Caco-2 (cell line): ENCODE measurements at regions not wholly inside any gene's neighbourhood (a gene's known extent, or its start where the extent isn't known, plus 50 kb on each side); places are given as distances from the start of the nearest gene placed in this dataset.
A peak's percentile ranks its signal among the peaks of the same experiment; 100 is the strongest.

Source experiments
- BruUV-seq: library from RNA; stranded (reverse); fragments of 400-500 nt; replicated peaks from 2 replicates; lab custom pipeline; 2021; lab: Mats Ljungman, UMichigan
- CTCF ChIA-PET: fragments of 300-600 bp; sonication (Branson Sonifier 250); formaldehyde crosslinking; loops from one replicate; lab custom pipeline; 2022; ENCODE audit warnings: antibody characterized with exemption; lab: Charles Lee
- POLR2A ChIA-PET: fragments of 300-600 bp; sonication (Branson Sonifier 250); formaldehyde crosslinking; loops from one replicate; lab custom pipeline; 2022; ENCODE audit warnings: antibody characterized with exemption; lab: Charles Lee
- DNase-seq, 2 experiments: peaks; one replicate each; pipeline versions ENCODE4 v3.0.0 to v3.0.0-alpha.2; 2020 to 2022
- H3K27me3 ChIP-seq: replicated peaks from 2 replicates; pipeline ENCODE4 v1.6.0; 2011; ENCODE audit warnings: low read length; ENCODE audit not compliant: control insufficient read depth, insufficient read depth
- H3K36me3 ChIP-seq: 2 replicates; pipeline ENCODE4 v1.5.1; 2011; ENCODE audit warnings: low read length; ENCODE audit not compliant: control insufficient read depth, insufficient read depth
- H3K4me1 ChIP-seq: fragments of 250-450 bp; sonication (Bioruptor Pico); 2 replicates; pipeline ENCODE4 v1.5.1; 2020; ENCODE audit warnings: mild to moderate bottlenecking
- H3K4me3 ChIP-seq: 2 replicates; pipeline ENCODE4 v1.5.1; 2011; ENCODE audit warnings: low read depth, mild to moderate bottlenecking, control low read depth, low read length
- H3K9me3 ChIP-seq: fragments of 250-450 bp; sonication (Bioruptor Pico); 2 replicates; pipeline ENCODE4 v1.5.1; 2020; ENCODE audit warnings: mild to moderate bottlenecking, moderate library complexity
- H3K27ac Mint-ChIP-seq: one replicate; pipeline ENCODE4 v1.8.0; 2022; ENCODE audit warnings: mixed read lengths; ENCODE audit not compliant: unreplicated experiment
- H3K27me3 Mint-ChIP-seq: one replicate; pipeline ENCODE4 v1.8.0; 2022; ENCODE audit warnings: mixed read lengths; ENCODE audit not compliant: insufficient read depth, unreplicated experiment
- H3K36me3 Mint-ChIP-seq: one replicate; pipeline ENCODE4 v1.8.0; 2022; ENCODE audit warnings: mild to moderate bottlenecking, mixed read lengths; ENCODE audit not compliant: insufficient read depth, unreplicated experiment
- H3K4me1 Mint-ChIP-seq: one replicate; pipeline ENCODE4 v1.8.0; 2022; ENCODE audit warnings: low read depth, mixed read lengths; ENCODE audit not compliant: unreplicated experiment
- H3K4me3 Mint-ChIP-seq: one replicate; pipeline ENCODE4 v1.8.0; 2022; ENCODE audit warnings: mild to moderate bottlenecking, moderate library complexity, mixed read lengths; ENCODE audit not compliant: unreplicated experiment
- H3K9me3 Mint-ChIP-seq: one replicate; pipeline ENCODE4 v1.8.0; 2022; ENCODE audit warnings: mixed read lengths; ENCODE audit not compliant: unreplicated experiment
- intact Hi-C: fragments of 100-400 bp; cut with micrococcal nuclease; formaldehyde crosslinking; loops from one replicate; pipeline ENCODE4 v1.10.0; 2022; ENCODE audit not compliant: unreplicated experiment
- TF ChIP-seq, protein P1 (sequence below), 2 experiments: fragments of 200-600 bp in 1 of 2; IDR thresholded peaks; 1 replicate in 1 of 2; 2 replicates in 1 of 2; pipeline versions ENCODE4 v1.5.1 to v1.8.0; 2011 to 2022; ENCODE audit warnings: antibody characterized with exemption in 1 of 2, control low read depth in 1 of 2, inconsistent platforms in 1 of 2, low read depth in 1 of 2, low read length in 1 of 2, mild to moderate bottlenecking in 1 of 2, moderate library complexity in 1 of 2; ENCODE audit not compliant: insufficient read depth in 1 of 2, severe bottlenecking in 1 of 2, unreplicated experiment in 1 of 2

DNA sequence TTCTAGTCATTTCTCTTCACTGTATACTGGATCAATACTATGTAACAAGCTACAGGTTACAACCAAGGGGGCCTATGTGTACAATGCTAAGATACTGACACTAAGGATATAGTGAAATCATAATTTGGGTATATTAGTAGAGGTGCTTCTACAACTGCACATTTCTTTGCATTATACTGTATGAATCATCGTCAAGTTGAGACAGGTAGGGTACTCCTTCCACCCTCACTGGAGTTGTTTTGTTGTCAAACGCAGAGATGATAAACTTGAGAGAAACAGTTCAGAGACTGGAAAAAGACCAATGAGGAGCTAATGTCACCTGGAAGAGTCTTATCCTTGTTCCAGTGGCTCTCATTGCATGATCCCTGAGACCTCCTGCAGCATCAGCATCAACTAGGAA, 208.2 kb upstream of the PRPS1L1 start:
- Mint-ChIP-seq H3K4me3 (no peak overlapping the region), H3K9me3 (no peaks in the 10 kb centered on the region), H3K27ac (no peak overlapping the region), H3K36me3 (no peaks in the 10 kb centered on the region), H3K4me1 (no peaks in the 10 kb centered on the region), H3K27me3 (peaks cover 2% of the 10 kb centered on the region)
- DNase-seq: no peak
- TF ChIP-seq, protein P1, sequence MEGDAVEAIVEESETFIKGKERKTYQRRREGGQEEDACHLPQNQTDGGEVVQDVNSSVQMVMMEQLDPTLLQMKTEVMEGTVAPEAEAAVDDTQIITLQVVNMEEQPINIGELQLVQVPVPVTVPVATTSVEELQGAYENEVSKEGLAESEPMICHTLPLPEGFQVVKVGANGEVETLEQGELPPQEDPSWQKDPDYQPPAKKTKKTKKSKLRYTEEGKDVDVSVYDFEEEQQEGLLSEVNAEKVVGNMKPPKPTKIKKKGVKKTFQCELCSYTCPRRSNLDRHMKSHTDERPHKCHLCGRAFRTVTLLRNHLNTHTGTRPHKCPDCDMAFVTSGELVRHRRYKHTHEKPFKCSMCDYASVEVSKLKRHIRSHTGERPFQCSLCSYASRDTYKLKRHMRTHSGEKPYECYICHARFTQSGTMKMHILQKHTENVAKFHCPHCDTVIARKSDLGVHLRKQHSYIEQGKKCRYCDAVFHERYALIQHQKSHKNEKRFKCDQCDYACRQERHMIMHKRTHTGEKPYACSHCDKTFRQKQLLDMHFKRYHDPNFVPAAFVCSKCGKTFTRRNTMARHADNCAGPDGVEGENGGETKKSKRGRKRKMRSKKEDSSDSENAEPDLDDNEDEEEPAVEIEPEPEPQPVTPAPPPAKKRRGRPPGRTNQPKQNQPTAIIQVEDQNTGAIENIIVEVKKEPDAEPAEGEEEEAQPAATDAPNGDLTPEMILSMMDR (IDR thresholded peaks at IDR 0.05; ENCODE audit: insufficient read depth in 1 of 2, low read depth in 1 of 2, low read length in 1 of 2, severe bottlenecking in 1 of 2, unreplicated experiment in 1 of 2): no peak
- intact Hi-C loops: no loop called here
- no peaks in the 10 kb centered on the region for H3K27me3 ChIP-seq
- no peak overlapping the region for H3K4me3 ChIP-seq
- CTCF ChIA-PET: no interaction called here
- H3K36me3 ChIP-seq: no peaks in the 10 kb centered on the region
- no TSS peak for BruUV-seq
- no peaks in the 10 kb centered on the region for H3K9me3 ChIP-seq
- H3K4me1 ChIP-seq: no peaks in the 10 kb centered on the region
- POLR2A ChIA-PET: no interaction called here

DNA sequence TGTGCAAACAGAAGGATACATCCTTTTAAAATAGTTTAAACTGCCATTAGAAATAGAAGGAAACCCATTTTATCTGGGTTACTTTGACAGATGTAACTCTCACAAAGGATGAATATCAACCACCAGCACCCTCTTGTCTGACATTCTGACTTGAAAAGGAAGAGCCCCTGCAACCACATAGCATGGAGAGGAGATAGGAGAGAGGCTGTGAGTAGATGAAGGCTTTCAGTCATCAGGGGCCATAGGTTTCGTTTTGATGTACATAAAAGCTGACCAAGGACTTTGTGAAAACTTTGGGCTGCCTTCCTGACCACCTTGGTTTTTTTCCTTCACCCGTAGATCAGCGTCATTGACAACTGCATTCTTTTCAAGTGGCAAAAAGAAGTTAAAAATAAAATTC, 211.6 kb upstream of the PRPS1L1 start:
- H3K27me3 ChIP-seq: no peaks in the 10 kb centered on the region; the same call in 1 of the 2 replicates
- ChIA-PET CTCF (no interaction called here), POLR2A (no interaction called here)
- H3K4me1 ChIP-seq: no peaks in the 10 kb centered on the region
- DNase-seq: no peak
- Mint-ChIP-seq H3K27ac (no peak overlapping the region), H3K36me3 (no peaks in the 10 kb centered on the region), H3K4me1 (no peaks in the 10 kb centered on the region), H3K27me3 (peaks cover 2% of the 10 kb centered on the region), H3K9me3 (no peaks in the 10 kb centered on the region), H3K4me3 (no peak overlapping the region)
- H3K4me3 ChIP-seq: no peak overlapping the region
- no TSS peak for BruUV-seq
- no peaks in the 10 kb centered on the region for H3K36me3 ChIP-seq
- intact Hi-C loops: no loop called here
- H3K9me3 ChIP-seq: no peaks in the 10 kb centered on the region
- TF ChIP-seq, protein P1 (IDR thresholded peaks at IDR 0.05; ENCODE audit: insufficient read depth in 1 of 2, low read depth in 1 of 2, low read length in 1 of 2, severe bottlenecking in 1 of 2, unreplicated experiment in 1 of 2): no peak

DNA sequence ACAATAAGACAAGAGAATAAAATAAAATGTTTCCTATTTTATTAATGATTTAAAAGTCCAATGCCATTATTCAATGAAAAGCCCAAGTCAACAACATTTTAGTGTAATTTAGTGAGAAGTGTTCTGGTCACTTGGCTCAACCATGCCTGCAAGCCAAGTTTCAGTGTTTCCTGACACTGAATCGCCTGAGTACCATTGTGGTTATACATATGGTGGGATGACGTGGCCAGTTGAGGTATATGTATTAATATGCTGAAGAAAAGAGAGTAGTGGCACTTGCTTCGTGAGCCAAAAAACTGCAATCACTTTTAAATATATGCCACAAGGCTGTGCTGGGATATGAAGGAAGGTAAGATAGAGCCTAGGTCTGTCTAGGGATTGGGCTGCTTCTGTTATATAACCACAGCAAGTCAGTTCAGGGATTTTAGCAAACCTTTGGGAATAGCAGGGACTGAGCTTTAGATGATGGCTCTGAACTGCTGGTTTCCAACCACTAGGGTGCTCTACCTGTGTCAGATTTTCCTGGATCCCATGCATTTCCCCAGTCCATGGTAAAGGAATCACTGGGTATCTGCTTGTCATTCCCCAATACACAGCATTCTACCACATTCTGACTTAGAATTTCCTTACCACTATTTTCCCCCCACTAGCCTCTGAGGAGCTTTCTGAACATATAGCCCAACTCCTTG, 214.0 kb upstream of the PRPS1L1 start:
- Histone ChIP-seq H3K9me3 (no peaks in the 10 kb centered on the region), H3K36me3 (no peaks in the 10 kb centered on the region), H3K4me1 (no peaks in the 10 kb centered on the region), H3K4me3 (no peak overlapping the region), H3K27me3 (no peaks in the 10 kb centered on the region; the same call in 1 of the 2 replicates)
- TF ChIP-seq, protein P1 (IDR thresholded peaks at IDR 0.05; ENCODE audit: insufficient read depth in 1 of 2, low read depth in 1 of 2, low read length in 1 of 2, severe bottlenecking in 1 of 2, unreplicated experiment in 1 of 2): peak in 1 of 2 experiments; percentile 13
- no peaks in the 10 kb centered on the region for H3K27me3 Mint-ChIP-seq
- no peak overlapping the region for H3K27ac Mint-ChIP-seq
- intact Hi-C loops: no loop called here
- no peaks in the 10 kb centered on the region for H3K36me3 Mint-ChIP-seq
- ChIA-PET POLR2A (no interaction called here), CTCF (no interaction called here)
- H3K4me1 Mint-ChIP-seq: no peaks in the 10 kb centered on the region
- no TSS peak for BruUV-seq
- no peak overlapping the region for H3K4me3 Mint-ChIP-seq
- H3K9me3 Mint-ChIP-seq: peaks cover 12% of the 10 kb centered on the region
- DNase-seq: no peak
